NCI-H1048 (cell line): ENCODE measurements at regions not wholly inside any gene's neighbourhood (a gene's known extent, or its start where the extent isn't known, plus 50 kb on each side); places are given as distances from the start of the nearest gene placed in this dataset.
"Not testable (repeated sequence)": the region's sequence is repeated elsewhere in the genome, so short reads cannot be mapped to it uniquely, and the experiment has no call there.

Source experiments
- DNase-seq: peaks from one replicate; lab custom pipeline; 2025; lab: John Stamatoyannopoulos, UW

GRCh38 chr12:105423237-105423636 is 92.7 kb downstream of the C12orf75 start:
- no peak for DNase-seq

GRCh38 chr12:105423921-105424320 is 93.4 kb downstream of the C12orf75 start:
- DNase-seq, result no peak

- no peak for DNase-seq
Observed at GRCh38 chr12:105425254-105426174, 95.0 kb downstream of the C12orf75 start.

GRCh38 chr12:105426766-105427165 is 96.3 kb downstream of the C12orf75 start:
- no peak for DNase-seq

GRCh38 chr12:105427883-105428282 is 97.4 kb downstream of the C12orf75 start:
- DNase-seq, result no peak

- DNase-seq, result no peak
Observed at GRCh38 chr12:105428793-105429395, 98.4 kb downstream of the C12orf75 start.

GRCh38 chr12:105429511-105429910 is 99.0 kb downstream of the C12orf75 start:
- DNase-seq, result no peak

- no peak for DNase-seq
Observed at GRCh38 chr12:105431537-105432100, 101.1 kb downstream of the C12orf75 start.

- no peak for DNase-seq
Observed at GRCh38 chr12:105433804-105434203, 103.3 kb downstream of the C12orf75 start.

- no peak for DNase-seq
Observed at GRCh38 chr12:105436636-105437035, 106.1 kb downstream of the C12orf75 start.

GRCh38 chr12:105440037-105440664 is 109.7 kb downstream of the C12orf75 start:
- DNase-seq, result no peak

- DNase-seq, result no peak
Observed at GRCh38 chr12:105443802-105444652, 113.5 kb downstream of the C12orf75 start.

- no peak for DNase-seq
Observed at GRCh38 chr12:105444653-105445102, 114.2 kb downstream of the C12orf75 start.

- peak; percentile 48 for DNase-seq
Observed at GRCh38 chr12:105445249-105445648, 114.8 kb downstream of the C12orf75 start.

- DNase-seq, result no peak
Observed at GRCh38 chr12:105445649-105446048, 115.2 kb downstream of the C12orf75 start.

- DNase-seq, result not testable (repeated sequence)
Observed at GRCh38 chr12:105446460-105446859, 116.0 kb downstream of the C12orf75 start.

- DNase-seq, result no peak
Observed at GRCh38 chr12:105449431-105449830, 118.9 kb downstream of the C12orf75 start.

GRCh38 chr12:105451211-105451610 is 120.7 kb downstream of the C12orf75 start:
- DNase-seq, result no peak

- no peak for DNase-seq
Observed at GRCh38 chr12:105451798-105452197, 121.3 kb downstream of the C12orf75 start.

GRCh38 chr12:105453316-105453715 is 122.8 kb downstream of the C12orf75 start:
- no peak for DNase-seq

GRCh38 chr12:105454688-105455087 is 124.2 kb downstream of the C12orf75 start:
- DNase-seq, result no peak
